Astrocyte of the hippocampus (primary cell): ENCODE measurements at regions not wholly inside any gene's neighbourhood (a gene's known extent, or its start where the extent isn't known, plus 50 kb on each side); places are given as distances from the start of the nearest gene placed in this dataset.
"Not testable (repeated sequence)": the region's sequence is repeated elsewhere in the genome, so short reads cannot be mapped to it uniquely, and the experiment has no call there.

Experiments used
- DNase-seq: peaks from one replicate; pipeline ENCODE4 v3.0.0; 2011; ENCODE audit warnings: low read depth, low spot score

GRCh38 chr4:183044924-183045640 lies 54.0 kb upstream of the WWC2 start:
- DNase-seq = not testable (repeated sequence)

GRCh38 chr4:183038436-183038835 lies 60.6 kb upstream of the WWC2 start:
- peak; percentile 13 for DNase-seq

DNA sequence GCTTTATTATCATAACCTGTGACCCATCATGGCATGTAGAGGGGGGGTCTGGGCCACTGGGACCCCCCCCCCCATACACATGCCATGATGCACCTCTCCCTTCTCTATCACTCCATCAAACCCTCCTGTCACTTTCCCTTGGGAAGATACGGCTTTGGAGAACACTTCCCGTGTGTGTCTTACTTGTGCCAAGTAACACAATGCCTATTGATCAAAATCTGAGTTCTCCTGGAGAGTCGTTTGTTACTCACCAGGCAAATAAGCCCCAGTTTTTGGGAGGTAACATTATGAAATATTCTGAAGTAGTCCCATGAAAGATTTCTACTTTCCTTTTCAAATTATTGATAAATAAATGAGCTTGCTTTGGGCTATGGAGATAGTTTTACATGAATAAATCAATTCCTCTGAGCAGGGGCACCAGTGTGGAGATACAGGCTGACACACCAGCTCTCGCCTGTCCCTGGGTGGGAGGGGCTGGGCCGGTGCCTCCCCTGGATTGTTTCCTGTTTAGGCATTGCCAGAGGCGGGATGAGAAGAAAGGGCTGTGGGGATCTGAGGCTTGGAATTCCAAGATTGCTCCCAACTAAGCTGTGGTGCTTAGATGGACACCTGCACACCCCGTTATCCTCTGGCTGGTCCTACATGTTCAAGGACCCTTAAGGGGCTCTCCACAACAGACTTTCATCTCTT lies 63.2 kb upstream of the WWC2 start:
- no peak for DNase-seq

- no peak for DNase-seq
These were observed 63.8 kb upstream of the WWC2 start for GRCh38 chr4:183035256-183035655.

DNA sequence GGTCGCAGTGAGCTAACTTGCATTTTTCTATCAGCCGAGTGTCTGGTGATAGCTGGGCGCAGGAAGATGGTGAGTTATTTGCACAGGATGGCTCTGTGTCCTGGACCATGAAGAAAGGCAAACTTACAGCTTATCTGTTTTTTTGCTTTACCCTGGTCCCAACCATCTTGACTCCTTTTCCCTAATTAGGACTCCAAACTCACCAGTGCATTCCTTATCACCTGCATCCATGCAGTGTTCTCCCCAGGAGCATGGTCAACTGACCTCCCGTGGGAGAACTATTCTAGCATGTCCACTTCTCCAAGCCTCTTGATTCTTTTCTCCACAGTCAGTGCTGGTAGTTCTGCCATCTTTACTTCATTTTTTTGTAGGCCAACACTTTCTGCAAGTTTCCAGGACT lies 68.2 kb upstream of the WWC2 start:
- DNase-seq = no peak

- no peak for DNase-seq
These were observed 68.7 kb upstream of the WWC2 start for GRCh38 chr4:183030309-183030708.

GRCh38 chr4:183029365-183029764 lies 69.7 kb upstream of the WWC2 start:
- DNase-seq = no peak

GRCh38 chr4:183026701-183027100 lies 72.4 kb upstream of the WWC2 start:
- no peak for DNase-seq

DNA sequence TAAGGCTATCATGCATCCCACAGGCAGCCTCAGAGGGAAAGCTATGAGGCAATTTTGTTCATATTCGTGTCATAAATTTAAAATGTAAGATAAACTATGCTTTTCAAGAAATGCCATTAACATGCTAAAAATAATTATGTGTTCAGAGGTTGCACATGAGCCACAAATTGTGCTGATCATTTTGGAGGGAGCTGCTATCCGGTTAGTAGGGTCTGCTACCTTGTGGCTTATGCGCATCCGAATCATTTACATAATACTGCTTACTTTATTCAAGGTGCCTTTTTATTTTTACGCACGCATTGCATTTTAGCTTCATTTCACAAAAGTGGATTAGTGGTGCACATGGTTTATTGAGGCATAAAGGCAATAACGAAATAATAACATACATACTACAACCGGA lies 76.4 kb upstream of the WWC2 start:
- DNase-seq = no peak

DNA sequence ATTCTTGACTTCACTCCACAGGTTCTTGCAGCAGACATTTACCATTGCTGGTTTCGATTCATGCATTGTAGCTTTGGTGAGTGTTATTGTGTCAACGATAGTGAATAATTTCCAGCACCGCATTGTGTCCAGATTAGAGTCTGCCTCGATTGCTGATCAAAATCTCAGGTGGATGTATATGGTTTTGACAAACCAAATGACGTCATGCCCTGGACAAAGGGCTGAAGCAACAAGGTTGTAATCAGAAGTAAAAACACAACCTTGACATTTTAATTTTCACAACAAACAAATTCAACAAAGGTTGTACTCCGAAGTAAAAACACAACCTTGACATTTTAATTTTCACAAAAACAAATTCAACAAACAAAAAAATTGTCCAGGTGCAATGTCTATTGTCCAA lies 81.1 kb upstream of the WWC2 start:
- DNase-seq = no peak

DNA sequence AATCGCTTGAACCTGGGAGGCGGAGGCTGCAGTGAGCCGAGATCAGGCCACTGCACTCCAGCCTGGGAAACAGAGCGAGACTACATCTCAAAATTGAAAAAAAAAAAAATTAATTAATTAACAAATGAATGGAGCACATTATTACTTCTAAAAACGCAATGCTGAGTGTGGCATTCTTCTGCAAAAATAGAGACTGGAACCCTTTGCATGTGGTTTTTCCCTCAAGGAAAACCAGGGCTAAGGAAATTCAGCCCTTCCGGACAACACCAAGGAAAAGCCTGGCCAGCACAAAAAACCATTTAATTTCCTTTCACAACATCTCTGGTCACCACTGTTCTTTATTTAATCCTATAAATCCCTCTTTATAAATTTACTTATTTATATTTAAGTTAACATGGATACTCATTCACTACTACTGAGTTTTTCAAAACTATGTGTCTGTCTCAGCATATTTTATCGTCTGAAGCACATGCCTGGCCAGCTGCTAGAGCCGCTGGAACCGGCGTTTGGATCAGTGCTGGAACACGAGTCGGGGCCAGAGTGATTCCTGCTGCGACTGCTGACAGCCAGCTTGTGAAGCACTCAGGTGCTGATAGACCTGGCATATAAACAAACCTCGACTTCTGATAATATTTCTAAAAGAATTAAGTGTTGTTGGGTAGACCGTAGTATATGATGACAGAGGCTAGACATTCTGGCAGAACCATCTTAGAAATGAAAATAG lies 84.5 kb upstream of the WWC2 start:
- no peak for DNase-seq

DNA sequence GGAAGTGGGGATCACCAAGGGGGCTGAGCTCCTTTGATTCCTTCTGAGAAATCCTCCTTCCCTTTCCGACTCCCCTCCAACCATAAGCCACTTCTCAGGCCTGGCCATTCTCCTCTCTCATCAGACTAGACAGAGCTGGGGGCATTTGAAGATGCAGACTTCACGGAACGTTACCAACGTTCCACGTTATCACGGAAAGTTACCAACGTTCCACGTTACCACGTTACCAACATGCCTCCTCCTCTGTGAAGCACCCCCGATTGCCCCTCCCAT lies 85.4 kb upstream of the WWC2 start:
- no peak for DNase-seq

DNA sequence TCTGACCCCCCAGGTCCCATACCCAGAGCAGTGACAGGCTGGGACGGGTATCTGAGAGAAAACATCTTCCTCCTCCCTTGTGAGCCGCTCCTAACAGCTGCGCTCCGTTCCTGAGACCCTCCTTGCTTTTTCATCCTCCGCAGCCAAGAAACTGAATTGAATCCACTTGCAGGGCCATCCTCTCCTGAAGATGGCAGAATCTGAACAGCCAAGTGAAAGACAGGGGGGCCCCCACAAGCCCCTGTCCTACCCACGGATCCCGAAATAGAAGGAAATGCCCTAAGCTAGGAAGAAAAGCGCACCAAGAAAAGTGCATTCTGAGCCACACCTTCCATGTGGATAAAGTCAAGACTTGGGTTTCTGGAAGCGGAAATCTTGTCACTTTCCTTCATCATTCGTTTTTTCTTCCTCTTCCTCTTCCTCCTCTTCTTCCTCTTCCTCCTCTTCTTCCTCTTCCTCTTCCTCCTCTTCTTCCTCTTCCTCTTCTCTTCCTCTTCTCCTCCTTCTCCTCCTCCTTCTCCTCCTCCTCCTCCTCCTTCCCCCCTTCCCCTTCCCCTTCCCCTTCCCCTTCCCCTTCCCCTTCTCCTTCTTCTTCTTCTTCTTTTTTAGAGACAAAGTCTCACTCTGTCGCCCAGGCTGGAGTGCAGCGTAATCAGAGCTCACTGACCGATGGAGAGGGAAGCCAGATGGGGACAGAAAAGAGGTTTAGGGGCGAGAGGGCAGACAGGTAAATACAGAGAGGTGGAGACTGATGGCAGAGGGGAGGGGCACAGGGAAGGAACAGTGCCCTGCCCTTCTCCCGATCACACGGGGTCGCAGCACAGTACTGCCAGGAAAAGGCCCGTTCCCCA lies 86.0 kb upstream of the WWC2 start:
- no peak for DNase-seq

DNA sequence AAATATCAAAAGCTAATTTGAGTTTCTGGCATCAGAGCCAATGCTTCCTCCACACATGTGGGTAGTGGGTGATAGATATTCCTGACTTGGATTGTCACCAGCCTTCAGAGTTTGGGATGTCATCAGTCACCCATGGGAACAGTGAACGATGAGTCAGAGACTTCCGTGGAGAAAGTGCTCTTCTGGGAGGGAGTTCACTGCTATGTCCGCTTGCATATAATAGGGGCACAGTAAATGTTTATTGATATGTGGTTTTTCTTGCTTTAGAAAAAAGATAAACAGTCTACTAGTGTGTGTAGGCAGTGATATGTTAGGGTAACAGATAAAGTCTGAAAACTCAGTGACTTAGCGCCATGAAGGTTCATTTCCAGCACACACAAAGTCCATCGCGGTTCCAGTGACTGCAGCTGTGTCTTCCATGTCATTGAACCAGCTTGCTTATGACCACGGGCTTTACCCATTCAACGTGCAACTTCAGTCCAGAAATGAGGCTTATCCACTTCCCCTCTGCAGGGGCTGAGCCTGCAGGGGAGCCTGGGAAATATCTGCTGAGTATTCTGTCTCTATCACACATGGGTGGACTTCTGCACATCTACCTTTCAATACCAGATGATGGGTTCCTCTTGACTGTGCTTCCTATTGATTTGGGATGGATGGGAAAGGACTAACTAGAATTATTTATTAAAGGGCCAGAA lies 87.7 kb upstream of the WWC2 start:
- DNase-seq = peak; percentile 2

- no peak for DNase-seq
These were observed 90.6 kb upstream of the WWC2 start for GRCh38 chr4:183008492-183008891.

DNA sequence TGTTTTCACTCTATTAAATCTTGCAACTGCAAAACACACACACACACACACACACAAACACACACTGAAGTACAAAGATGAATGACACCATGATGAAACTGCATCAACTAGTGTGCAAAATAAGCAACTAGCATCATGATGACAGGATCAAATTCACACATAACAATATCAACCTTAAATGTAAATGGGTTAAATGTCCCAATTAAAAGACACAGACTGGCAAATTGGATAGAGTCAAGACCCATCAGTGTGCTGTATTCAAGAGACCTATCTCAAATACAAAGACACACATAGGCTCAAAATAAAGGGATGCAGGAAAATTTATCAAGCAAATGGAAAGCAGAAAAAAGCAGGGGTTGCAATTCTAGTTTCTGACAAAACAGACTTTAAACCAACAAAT lies 87.2 kb upstream of the DCTD start:
- DNase-seq = not testable (repeated sequence)

- no peak for DNase-seq
These were observed 77.0 kb upstream of the DCTD start for GRCh38 chr4:182994171-182994570.

DNA sequence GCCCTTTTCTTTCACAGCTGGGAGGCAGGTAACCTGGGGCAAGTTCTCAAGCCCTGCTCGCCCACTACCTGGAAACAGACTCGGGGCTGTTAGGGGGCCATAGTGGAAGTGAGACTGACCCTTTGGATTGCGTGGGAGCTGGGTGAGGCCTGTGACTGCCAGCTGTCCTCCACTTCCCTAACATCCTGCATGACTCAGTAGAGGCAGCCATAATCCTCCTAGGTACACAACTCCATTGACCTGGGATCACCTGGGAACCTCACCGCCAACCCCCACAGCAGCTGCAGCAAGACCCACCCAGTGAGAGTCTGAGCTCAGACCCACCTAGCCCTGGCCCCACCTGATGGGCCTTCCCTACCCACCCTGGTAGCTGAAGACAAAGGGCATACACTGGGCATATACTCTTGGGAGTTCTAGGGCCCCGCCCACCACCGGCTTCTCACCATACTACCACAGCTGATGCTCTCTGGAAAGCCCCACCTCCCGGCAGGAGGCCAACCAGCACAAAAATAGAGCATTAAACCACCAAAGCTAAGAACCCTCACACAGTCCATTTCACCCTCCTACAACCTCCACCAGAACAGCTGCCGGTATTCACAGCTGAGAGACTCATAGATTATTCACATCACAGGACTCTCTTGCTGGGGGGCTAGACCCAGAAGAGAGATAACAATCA lies 61.1 kb upstream of the DCTD start:
- DNase-seq = peak; percentile 29

DNA sequence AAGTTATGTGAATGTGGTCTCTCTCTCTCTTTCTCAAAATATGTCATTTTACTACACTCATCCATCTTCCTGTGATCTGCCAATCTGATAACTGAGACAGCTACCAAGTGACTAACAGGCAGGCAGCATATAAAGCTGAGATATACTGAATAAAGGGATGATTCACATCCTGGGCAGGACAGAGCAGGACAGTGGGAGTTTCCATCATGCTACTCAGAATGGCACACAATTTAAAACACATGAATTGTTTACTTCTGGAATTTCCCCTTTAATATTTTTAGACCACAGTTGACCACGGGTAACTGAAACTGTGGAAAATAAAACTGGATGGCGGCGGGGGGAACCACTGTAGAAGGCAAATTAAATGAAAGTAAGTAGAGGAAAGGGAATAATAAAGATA lies 58.6 kb upstream of the DCTD start:
- DNase-seq = peak; percentile 74

DNA sequence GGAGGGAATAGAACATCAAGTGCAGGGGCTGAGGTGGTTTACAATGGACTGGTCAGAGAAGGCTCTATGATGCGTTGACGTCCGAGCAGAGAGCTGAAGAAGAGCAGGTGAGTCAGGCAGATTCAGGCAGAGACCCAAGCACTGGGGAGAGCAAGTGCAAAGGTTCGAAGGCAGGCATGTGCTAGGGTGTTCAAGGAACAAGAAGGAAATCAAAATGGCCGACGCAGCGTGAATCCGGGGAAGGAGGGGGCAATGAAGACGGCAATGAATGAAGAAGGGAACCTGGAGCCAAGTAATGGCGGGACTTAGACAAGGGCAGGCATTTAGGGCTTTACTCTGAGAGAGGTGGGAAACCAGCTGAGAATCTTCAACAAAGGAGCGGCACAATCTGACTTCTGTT lies 56.8 kb upstream of the DCTD start:
- no peak for DNase-seq

GRCh38 chr4:182973511-182973911 lies 56.3 kb upstream of the DCTD start:
- DNase-seq = no peak
